ENCODE measurements at regions not wholly inside any gene's neighbourhood (a gene's known extent, or its start where the extent isn't known, plus 50 kb on each side); places are given as distances from the start of the nearest gene placed in this dataset.

DNA sequence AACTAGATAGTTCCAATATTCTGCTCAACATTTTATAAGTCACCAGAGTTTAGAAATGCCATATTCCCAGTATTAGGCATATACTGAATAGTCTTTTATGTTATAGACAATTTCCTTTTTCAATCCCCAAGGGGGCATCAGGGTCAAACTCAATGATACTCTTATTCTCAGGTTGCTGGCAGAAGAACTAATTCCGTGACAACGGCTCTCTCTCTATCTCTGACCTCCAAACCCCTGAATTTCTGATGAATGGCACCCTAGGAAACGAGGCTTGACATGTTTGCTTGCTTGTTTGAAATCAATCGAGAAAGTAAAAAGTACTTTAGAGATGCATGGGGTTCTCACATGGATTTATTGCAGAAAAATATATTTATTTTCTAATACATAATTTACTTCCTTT is 160.1 kb downstream of the CASP12 start:
- H3K36me3 ChIP-seq (ENCODE audit: control insufficient read depth in 2 of 2, extremely low read depth in 1 of 2, insufficient read depth in 2 of 2, low read length in 2 of 2): no peaks in the 10 kb centered on the region
- FAIRE-seq (no peak), DNase-seq (ENCODE audit: low read depth, low spot score) (no peak)
- H4K20me1 ChIP-seq (ENCODE audit: control insufficient read depth, extremely low read depth, insufficient read depth, low read length): no peaks in the 10 kb centered on the region
- H3K4me1 ChIP-seq (ENCODE audit: control insufficient read depth, extremely low read depth, insufficient read depth, low read length): no peaks in the 10 kb centered on the region
- no peaks in the 10 kb centered on the region for H3K9me1 ChIP-seq (ENCODE audit: control insufficient read depth, extremely low read depth, insufficient read depth, low read length)
- H2AFZ ChIP-seq (ENCODE audit: control insufficient read depth, low read length): no peak overlapping the region
- H3K27ac ChIP-seq (ENCODE audit: control insufficient read depth, insufficient read depth, low read length): no peak overlapping the region
- no peaks in the 10 kb centered on the region for H3K27me3 ChIP-seq (ENCODE audit: control insufficient read depth, extremely low read depth, insufficient read depth, low read length)
- dilution Hi-C loops (cut with MboI; ENCODE audit: extremely low pct_ligation_motif_present, low sequenced_read_pairs): no loop called here
- no peak overlapping the region for H3K9ac ChIP-seq (ENCODE audit: control insufficient read depth, extremely low read depth, insufficient read depth, low read length)
- TF ChIP-seq, protein P1, sequence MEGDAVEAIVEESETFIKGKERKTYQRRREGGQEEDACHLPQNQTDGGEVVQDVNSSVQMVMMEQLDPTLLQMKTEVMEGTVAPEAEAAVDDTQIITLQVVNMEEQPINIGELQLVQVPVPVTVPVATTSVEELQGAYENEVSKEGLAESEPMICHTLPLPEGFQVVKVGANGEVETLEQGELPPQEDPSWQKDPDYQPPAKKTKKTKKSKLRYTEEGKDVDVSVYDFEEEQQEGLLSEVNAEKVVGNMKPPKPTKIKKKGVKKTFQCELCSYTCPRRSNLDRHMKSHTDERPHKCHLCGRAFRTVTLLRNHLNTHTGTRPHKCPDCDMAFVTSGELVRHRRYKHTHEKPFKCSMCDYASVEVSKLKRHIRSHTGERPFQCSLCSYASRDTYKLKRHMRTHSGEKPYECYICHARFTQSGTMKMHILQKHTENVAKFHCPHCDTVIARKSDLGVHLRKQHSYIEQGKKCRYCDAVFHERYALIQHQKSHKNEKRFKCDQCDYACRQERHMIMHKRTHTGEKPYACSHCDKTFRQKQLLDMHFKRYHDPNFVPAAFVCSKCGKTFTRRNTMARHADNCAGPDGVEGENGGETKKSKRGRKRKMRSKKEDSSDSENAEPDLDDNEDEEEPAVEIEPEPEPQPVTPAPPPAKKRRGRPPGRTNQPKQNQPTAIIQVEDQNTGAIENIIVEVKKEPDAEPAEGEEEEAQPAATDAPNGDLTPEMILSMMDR (optimal IDR thresholded peaks at IDR 0.05 in 1 of 3, IDR thresholded peaks at IDR 0.05 in 1 of 3, conservative IDR thresholded peaks at IDR 0.05 in 1 of 3; ENCODE audit: extremely low read depth in 1 of 3, insufficient read depth in 2 of 3, low read length in 3 of 3): no peak
- no peak for TF ChIP-seq EZH2 (IDR thresholded peaks at IDR 0.05; ENCODE audit: low read length)
- H3K9me3 ChIP-seq (ENCODE audit: control insufficient read depth, low read depth, low read length): no peaks in the 10 kb centered on the region
- H3K79me2 ChIP-seq (ENCODE audit: control insufficient read depth, insufficient read depth, low read length): no peaks in the 10 kb centered on the region
- no peak overlapping the region for H3K4me3 ChIP-seq (ENCODE audit: control insufficient read depth in 2 of 3, extremely low read depth in 1 of 3, insufficient read depth in 2 of 3, low read depth in 1 of 3, low read length in 3 of 3)
- no peak overlapping the region for H3K4me2 ChIP-seq (ENCODE audit: control insufficient read depth, extremely low read depth, insufficient read depth, low read depth, low read length)

DNA sequence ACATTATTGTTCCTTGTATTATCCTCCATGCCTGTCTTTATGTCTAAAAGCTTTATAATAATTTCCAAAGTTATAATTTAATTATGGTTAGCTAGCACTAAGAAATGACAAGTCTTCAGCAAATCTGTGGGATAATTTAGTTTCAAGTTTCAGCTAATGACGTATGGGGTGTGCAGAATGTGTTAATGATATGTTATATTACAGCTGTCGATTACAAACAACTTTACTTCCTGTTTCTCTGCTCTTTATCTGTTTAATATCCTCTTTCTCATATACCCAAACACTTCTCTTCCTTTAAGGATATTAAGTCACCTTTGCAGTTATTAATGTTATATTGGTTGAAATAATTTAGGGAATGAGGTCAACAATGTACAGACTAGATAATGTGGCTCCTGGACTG is 161.8 kb downstream of the CASP12 start:
- no peaks in the 10 kb centered on the region for H4K20me1 ChIP-seq (ENCODE audit: control insufficient read depth, extremely low read depth, insufficient read depth, low read length)
- DNase-seq (ENCODE audit: low read depth, low spot score): no peak
- H3K36me3 ChIP-seq (ENCODE audit: control insufficient read depth in 2 of 2, extremely low read depth in 1 of 2, insufficient read depth in 2 of 2, low read length in 2 of 2): no peaks in the 10 kb centered on the region
- H3K27ac ChIP-seq (ENCODE audit: control insufficient read depth, insufficient read depth, low read length): no peak overlapping the region
- H3K9me3 ChIP-seq (ENCODE audit: control insufficient read depth, low read depth, low read length): no peaks in the 10 kb centered on the region
- H3K9ac ChIP-seq (ENCODE audit: control insufficient read depth, extremely low read depth, insufficient read depth, low read length): no peak overlapping the region
- H3K27me3 ChIP-seq (ENCODE audit: control insufficient read depth, extremely low read depth, insufficient read depth, low read length): no peaks in the 10 kb centered on the region
- H3K4me2 ChIP-seq (ENCODE audit: control insufficient read depth, extremely low read depth, insufficient read depth, low read depth, low read length): no peak overlapping the region
- H3K4me3 ChIP-seq (ENCODE audit: control insufficient read depth in 2 of 3, extremely low read depth in 1 of 3, insufficient read depth in 2 of 3, low read depth in 1 of 3, low read length in 3 of 3): no peak overlapping the region
- dilution Hi-C loops (cut with MboI; ENCODE audit: extremely low pct_ligation_motif_present, low sequenced_read_pairs): no loop called here
- H3K79me2 ChIP-seq (ENCODE audit: control insufficient read depth, insufficient read depth, low read length): no peaks in the 10 kb centered on the region
- TF ChIP-seq, protein P1 (optimal IDR thresholded peaks at IDR 0.05 in 1 of 3, IDR thresholded peaks at IDR 0.05 in 1 of 3, conservative IDR thresholded peaks at IDR 0.05 in 1 of 3; ENCODE audit: extremely low read depth in 1 of 3, insufficient read depth in 2 of 3, low read length in 3 of 3): no peak
- TF ChIP-seq EZH2 (IDR thresholded peaks at IDR 0.05; ENCODE audit: low read length): no peak
- no peaks in the 10 kb centered on the region for H3K9me1 ChIP-seq (ENCODE audit: control insufficient read depth, extremely low read depth, insufficient read depth, low read length)
- no peak for FAIRE-seq
- H3K4me1 ChIP-seq (ENCODE audit: control insufficient read depth, extremely low read depth, insufficient read depth, low read length): no peaks in the 10 kb centered on the region
- peak overlapping the region; percentile 25 for H2AFZ ChIP-seq (ENCODE audit: control insufficient read depth, low read length)
